Type B pancreatic cell (in vitro differentiated cells): ENCODE measurements at regions not wholly inside any gene's neighbourhood (a gene's known extent, or its start where the extent isn't known, plus 50 kb on each side); places are given as distances from the start of the nearest gene placed in this dataset.

Experiments used
- DNase-seq: peaks from one replicate; pipeline ENCODE4 v3.0.0; 2021; ENCODE audit warnings: mixed read lengths; ENCODE audit not compliant: unreplicated experiment; ENCODE audit errors: extremely low spot score
- H3K27ac Mint-ChIP-seq: 2 replicates; pipeline ENCODE4 v1.8.0; 2021; ENCODE audit warnings: mild to moderate bottlenecking, mixed read lengths
- H3K27me3 Mint-ChIP-seq: 2 replicates; pipeline ENCODE4 v1.8.0; 2021; ENCODE audit warnings: mixed read lengths
- H3K36me3 Mint-ChIP-seq: 2 replicates; pipeline ENCODE4 v1.8.0; 2021; ENCODE audit warnings: mixed read lengths
- H3K4me1 Mint-ChIP-seq: one replicate; pipeline ENCODE4 v1.8.0; 2021; ENCODE audit warnings: mixed read lengths; ENCODE audit not compliant: unreplicated experiment
- H3K4me3 Mint-ChIP-seq: 2 replicates; pipeline ENCODE4 v1.8.0; 2021; ENCODE audit warnings: mild to moderate bottlenecking, mixed read lengths
- H3K9me3 Mint-ChIP-seq: 2 replicates; pipeline ENCODE4 v1.8.0; 2021; ENCODE audit warnings: mixed read lengths
- TF ChIP-seq, protein P1 (sequence below): fragments of 200-600 bp; sonication (generic); conservative IDR thresholded peaks from 2 replicates; pipeline ENCODE4 v1.5.0; 2021; ENCODE audit warnings: antibody characterized with exemption, mild to moderate bottlenecking

DNA sequence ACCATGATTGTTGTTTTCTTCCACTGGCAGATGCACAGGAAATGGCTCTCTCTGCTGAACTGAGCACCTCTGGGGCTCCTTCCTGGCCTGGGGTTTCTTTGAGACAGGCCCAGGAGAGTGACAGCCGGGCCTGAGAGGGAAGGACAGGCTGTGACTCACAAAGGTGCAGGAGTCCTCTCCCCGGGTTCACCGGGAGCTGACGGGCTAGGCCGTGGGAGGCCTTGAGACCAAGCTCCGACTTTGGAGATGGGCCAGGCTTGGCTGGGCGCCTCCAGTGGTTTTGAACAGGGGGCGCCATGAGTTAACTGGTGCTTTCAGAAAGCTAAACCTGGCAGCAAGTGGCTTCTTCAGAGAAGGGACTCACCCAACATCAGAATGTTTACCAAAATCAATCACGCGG, 143.4 kb downstream of the URI1 start:
- no peaks in the 10 kb centered on the region for H3K4me1 Mint-ChIP-seq
- no peak overlapping the region for H3K27ac Mint-ChIP-seq
- H3K9me3 Mint-ChIP-seq: no peaks in the 10 kb centered on the region
- H3K27me3 Mint-ChIP-seq: peaks cover 10% of the 10 kb centered on the region
- no peak for DNase-seq
- TF ChIP-seq, protein P1, sequence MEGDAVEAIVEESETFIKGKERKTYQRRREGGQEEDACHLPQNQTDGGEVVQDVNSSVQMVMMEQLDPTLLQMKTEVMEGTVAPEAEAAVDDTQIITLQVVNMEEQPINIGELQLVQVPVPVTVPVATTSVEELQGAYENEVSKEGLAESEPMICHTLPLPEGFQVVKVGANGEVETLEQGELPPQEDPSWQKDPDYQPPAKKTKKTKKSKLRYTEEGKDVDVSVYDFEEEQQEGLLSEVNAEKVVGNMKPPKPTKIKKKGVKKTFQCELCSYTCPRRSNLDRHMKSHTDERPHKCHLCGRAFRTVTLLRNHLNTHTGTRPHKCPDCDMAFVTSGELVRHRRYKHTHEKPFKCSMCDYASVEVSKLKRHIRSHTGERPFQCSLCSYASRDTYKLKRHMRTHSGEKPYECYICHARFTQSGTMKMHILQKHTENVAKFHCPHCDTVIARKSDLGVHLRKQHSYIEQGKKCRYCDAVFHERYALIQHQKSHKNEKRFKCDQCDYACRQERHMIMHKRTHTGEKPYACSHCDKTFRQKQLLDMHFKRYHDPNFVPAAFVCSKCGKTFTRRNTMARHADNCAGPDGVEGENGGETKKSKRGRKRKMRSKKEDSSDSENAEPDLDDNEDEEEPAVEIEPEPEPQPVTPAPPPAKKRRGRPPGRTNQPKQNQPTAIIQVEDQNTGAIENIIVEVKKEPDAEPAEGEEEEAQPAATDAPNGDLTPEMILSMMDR: no peak
- no peaks in the 10 kb centered on the region for H3K36me3 Mint-ChIP-seq
- H3K4me3 Mint-ChIP-seq: no peak overlapping the region

DNA sequence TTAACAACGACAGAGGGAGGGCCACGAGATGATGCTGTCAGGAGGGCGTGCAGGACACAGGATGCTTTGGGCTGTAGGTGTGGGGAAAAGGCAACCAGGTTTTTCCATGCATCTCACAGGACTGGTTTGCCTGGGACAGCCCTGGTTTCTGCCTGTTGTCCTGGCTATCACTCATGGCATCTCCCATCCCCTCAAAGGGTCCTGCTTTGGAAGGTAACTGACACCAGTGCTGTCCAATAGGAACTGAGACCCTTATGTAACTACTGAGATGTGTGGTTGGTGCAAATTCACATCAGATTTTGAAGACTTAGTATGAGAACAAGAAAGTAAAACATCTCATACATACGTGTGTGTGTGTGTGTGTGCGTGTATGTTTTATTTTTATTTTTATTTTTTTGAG, 144.2 kb downstream of the URI1 start:
- Mint-ChIP-seq H3K27me3 (peaks cover 12% of the 10 kb centered on the region), H3K27ac (no peak overlapping the region)

DNA sequence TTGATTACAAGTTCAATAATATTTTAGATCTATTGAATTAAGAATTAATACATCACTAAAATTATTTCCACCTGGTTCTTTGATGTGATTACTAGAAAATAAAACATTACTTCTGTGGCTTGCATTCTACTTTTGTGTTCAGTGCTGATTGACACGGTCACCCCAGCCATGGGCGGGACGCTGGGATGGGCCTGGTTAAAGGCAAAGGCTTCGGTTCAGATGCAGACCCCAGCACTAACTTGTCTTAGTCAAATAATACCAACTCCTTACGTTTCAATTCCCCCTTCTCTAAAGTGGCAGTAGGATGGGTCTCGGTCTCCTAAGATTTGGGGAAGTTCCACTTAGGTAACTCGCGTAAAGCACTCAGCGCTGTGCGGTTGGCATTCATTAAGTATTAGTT, 144.9 kb downstream of the URI1 start:
- H3K4me3 Mint-ChIP-seq: no peak overlapping the region
- H3K9me3 Mint-ChIP-seq: no peaks in the 10 kb centered on the region
- DNase-seq: no peak
- H3K4me1 Mint-ChIP-seq: no peaks in the 10 kb centered on the region
- TF ChIP-seq, protein P1: no peak
- peaks cover 13% of the 10 kb centered on the region for H3K27me3 Mint-ChIP-seq
- no peaks in the 10 kb centered on the region for H3K36me3 Mint-ChIP-seq
- no peak overlapping the region for H3K27ac Mint-ChIP-seq

More for the DNA sequence above, 144.2 kb downstream of the URI1 start:
- H3K4me1 Mint-ChIP-seq: no peaks in the 10 kb centered on the region
- no peaks in the 10 kb centered on the region for H3K9me3 Mint-ChIP-seq
- no peak overlapping the region for H3K4me3 Mint-ChIP-seq
- H3K36me3 Mint-ChIP-seq: no peaks in the 10 kb centered on the region
- TF ChIP-seq, protein P1: no peak
- no peak for DNase-seq

DNA sequence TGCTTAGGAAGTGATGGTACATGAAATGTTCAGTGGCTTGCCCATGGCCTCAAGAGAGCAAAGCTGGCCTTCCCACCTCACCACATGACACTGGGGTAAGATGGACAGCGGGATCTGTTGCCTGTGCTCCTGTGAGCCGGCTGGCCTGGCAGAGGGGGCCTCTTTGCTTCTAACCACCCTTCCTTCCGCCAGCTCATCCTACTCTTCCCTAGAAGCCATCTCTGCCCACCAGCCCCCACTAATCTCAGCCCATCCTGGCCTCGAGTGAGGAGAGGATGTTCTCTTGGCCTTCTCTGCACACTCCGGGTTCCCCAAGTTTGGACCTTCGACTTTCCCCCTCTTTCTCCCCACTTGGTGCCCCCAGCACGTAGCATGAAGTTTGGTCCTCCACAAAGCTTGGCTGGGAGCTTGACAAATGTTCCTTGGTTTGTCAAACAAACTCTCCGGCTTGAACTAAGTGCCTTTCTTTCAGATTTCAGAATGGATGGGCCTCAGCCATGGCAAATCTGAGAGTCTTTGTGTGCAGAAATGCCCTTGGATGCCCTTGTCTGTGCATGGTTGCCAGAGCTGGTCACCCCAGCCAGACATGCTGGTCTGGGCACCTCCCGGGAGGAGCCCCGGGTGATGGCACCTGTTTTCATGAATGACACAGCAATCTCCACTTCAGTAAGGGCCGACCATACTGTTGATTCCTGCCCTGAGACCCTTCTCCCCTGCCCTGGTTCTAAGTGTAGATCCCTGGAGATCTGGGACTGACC, 145.5 kb downstream of the URI1 start:
- TF ChIP-seq, protein P1: no peak
- Mint-ChIP-seq H3K27me3 (peaks cover 13% of the 10 kb centered on the region), H3K27ac (no peak overlapping the region), H3K4me3 (no peak overlapping the region), H3K9me3 (no peaks in the 10 kb centered on the region), H3K36me3 (no peaks in the 10 kb centered on the region), H3K4me1 (no peaks in the 10 kb centered on the region)
- no peak for DNase-seq

DNA sequence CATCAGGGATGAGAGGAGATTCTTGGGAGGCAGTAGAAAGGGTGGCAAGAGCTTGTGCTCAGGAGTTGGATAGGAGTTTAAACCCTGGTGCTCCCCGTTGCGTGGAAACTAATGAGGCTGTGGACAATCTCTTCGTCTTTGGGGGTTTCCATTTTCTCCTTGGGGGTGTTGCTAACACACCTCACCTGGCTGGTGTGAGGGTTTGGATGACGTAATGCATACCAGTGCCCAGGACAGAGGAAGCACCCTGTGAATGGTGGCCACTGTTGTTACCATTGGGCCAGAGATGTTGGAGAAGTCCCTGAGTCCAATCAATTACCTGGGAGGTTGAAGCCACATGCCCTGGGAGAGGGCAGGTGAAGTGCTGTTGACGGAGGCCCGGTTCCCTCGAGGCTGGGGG, 146.5 kb downstream of the URI1 start:
- no peak overlapping the region for H3K27ac Mint-ChIP-seq
- no peak overlapping the region for H3K4me3 Mint-ChIP-seq

More for the DNA sequence above, 146.5 kb downstream of the URI1 start:
- H3K9me3 Mint-ChIP-seq: no peaks in the 10 kb centered on the region
- H3K27me3 Mint-ChIP-seq: peaks cover 13% of the 10 kb centered on the region
- DNase-seq: no peak
- H3K4me1 Mint-ChIP-seq: no peaks in the 10 kb centered on the region
- no peaks in the 10 kb centered on the region for H3K36me3 Mint-ChIP-seq
- TF ChIP-seq, protein P1: no peak
